ENCODE measurements at regions not wholly inside any gene's neighbourhood (a gene's known extent, or its start where the extent isn't known, plus 50 kb on each side); places are given as distances from the start of the nearest gene placed in this dataset.

DNA sequence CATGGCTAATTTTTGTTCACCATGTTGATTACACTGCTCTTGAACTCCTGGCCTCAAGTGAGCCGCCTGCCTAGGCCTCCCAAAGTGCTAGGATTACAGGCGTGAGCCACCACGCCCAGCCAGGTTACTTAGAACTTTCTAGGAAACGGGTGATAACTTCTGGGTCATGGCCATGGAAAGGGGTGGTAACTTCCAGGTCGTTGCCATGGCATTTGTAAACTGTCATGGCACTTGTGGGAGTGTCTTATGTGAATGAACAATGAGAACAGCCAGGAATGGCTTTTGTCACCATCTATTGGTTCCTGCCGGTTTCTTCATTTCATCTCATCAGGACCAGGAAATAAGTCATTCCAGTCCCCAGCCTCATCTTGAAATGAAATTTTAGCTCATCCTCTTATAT is 120.9 kb downstream of the SLC16A9 start:
- Mint-ChIP-seq H3K4me3 (no peak overlapping the region), H3K9me3 (no peaks in the 10 kb centered on the region), H3K27ac (no peak overlapping the region), H3K27me3 (peaks cover 13% of the 10 kb centered on the region), H3K36me3 (ENCODE audit: low read depth) (no peaks in the 10 kb centered on the region), H3K4me1 (ENCODE audit: low read depth) (no peaks in the 10 kb centered on the region)
- peaks cover 2% of the 10 kb centered on the region in 2 experiments for H3K27me3 ChIP-seq (ENCODE audit: control insufficient read depth in 1 of 2, insufficient read depth in 2 of 2, low read length in 2 of 2)
- H3K36me3 ChIP-seq (ENCODE audit: insufficient read depth, low read length), result no peaks in the 10 kb centered on the region
- ATAC-seq (ENCODE audit: poor library complexity) (no peak), DNase-seq (no peak)
- CTCF ChIA-PET, result no interaction called here
- TF ChIP-seq, protein P1, sequence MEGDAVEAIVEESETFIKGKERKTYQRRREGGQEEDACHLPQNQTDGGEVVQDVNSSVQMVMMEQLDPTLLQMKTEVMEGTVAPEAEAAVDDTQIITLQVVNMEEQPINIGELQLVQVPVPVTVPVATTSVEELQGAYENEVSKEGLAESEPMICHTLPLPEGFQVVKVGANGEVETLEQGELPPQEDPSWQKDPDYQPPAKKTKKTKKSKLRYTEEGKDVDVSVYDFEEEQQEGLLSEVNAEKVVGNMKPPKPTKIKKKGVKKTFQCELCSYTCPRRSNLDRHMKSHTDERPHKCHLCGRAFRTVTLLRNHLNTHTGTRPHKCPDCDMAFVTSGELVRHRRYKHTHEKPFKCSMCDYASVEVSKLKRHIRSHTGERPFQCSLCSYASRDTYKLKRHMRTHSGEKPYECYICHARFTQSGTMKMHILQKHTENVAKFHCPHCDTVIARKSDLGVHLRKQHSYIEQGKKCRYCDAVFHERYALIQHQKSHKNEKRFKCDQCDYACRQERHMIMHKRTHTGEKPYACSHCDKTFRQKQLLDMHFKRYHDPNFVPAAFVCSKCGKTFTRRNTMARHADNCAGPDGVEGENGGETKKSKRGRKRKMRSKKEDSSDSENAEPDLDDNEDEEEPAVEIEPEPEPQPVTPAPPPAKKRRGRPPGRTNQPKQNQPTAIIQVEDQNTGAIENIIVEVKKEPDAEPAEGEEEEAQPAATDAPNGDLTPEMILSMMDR (IDR thresholded peaks at IDR 0.05), result no peak
- no peaks in the 10 kb centered on the region for H3K4me1 ChIP-seq (ENCODE audit: insufficient read depth, low read length)
- intact Hi-C loops (cut with DNase I, micrococcal nuclease), result no loop called here
- H3K4me3 ChIP-seq (ENCODE audit: low read length), result no peak overlapping the region
- H3K9me3 ChIP-seq (ENCODE audit: control insufficient read depth in 1 of 2, insufficient read depth in 1 of 2, low read length in 2 of 2), result no peaks in the 10 kb centered on the region
- H3K27ac ChIP-seq (ENCODE audit: low read depth in 1 of 2, low read length in 2 of 2), result no peak overlapping the region
- POLR2A ChIA-PET, result no interaction called here

DNA sequence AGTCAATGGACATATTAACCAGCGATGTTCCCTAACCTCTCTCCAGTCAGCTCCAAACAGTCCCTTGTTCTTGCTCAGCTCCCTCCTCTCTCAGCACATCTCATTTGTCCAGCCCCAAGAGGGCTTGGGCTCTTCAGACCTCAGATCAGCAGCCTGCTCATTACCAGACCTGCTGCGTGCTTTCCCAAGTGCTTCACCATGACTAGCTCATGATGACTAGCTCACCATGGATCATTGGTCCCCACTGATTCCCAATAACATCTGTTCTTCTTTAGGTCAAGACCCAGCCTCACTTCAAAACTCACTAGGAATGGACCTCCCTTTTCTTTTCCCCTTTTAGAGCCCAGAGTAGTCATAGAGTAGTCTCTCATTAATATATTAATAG is 121.9 kb downstream of the SLC16A9 start:
- Histone ChIP-seq H3K9me3 (ENCODE audit: control insufficient read depth in 1 of 2, insufficient read depth in 1 of 2, low read length in 2 of 2) (no peaks in the 10 kb centered on the region), H3K36me3 (ENCODE audit: insufficient read depth, low read length) (no peaks in the 10 kb centered on the region), H3K4me1 (ENCODE audit: insufficient read depth, low read length) (no peaks in the 10 kb centered on the region), H3K27ac (ENCODE audit: low read depth in 1 of 2, low read length in 2 of 2) (no peak overlapping the region), H3K27me3 (ENCODE audit: control insufficient read depth in 1 of 2, insufficient read depth in 2 of 2, low read length in 2 of 2) (peaks cover 0 to 5% of the 10 kb centered on the region in 2 experiments), H3K4me3 (ENCODE audit: low read length) (no peak overlapping the region)
- Mint-ChIP-seq H3K36me3 (ENCODE audit: low read depth) (no peaks in the 10 kb centered on the region), H3K27ac (no peak overlapping the region), H3K4me3 (no peak overlapping the region), H3K9me3 (no peaks in the 10 kb centered on the region), H3K4me1 (ENCODE audit: low read depth) (no peaks in the 10 kb centered on the region), H3K27me3 (peaks cover 16% of the 10 kb centered on the region)
- DNase-seq (no peak), ATAC-seq (ENCODE audit: poor library complexity) (no peak)
- intact Hi-C loops (cut with DNase I, micrococcal nuclease), result no loop called here
- POLR2A ChIA-PET, result interaction anchor here (0.6 kb wide), 1 partner anchor 1985 kb away, joined by 3 read pairs; no protein-coding TSS in a partner anchor
- CTCF ChIA-PET, result no interaction called here
- TF ChIP-seq, protein P1 (IDR thresholded peaks at IDR 0.05), result no peak

DNA sequence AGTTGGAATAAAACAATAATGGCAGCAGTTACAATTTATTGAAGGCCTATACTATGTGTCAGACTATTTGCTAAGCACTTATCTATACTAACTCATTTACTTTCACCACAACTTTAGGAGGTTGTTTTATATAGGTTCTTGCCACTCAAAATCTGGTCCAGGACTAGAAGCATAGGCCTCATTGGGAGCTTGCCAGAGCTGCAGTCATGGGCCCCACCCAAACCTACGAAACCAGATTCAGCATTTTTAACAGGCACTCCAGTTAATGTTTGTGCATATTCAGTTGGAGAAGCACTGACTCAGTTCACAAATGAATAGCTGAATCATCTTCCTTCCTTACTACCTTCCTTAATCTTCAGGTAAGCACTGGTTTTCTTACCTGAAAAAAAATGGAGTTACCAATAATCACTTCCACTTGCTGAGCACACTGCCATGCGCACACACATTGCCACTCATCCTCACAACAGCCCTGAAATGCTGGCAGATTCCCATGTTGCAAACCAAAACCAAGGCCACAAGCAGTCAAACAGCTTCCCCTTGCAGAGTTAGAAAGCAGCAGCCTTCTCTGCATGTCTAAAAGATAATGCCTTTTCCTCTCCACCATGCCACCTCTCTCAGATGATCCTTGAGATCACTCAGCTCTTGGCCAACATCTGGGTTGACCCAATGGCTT is 122.4 kb downstream of the SLC16A9 start:
- POLR2A ChIA-PET, result interaction anchor here (0.6 kb wide), 1 partner anchor 1985 kb away, joined by 3 read pairs; no protein-coding TSS in a partner anchor

More for the DNA sequence above, 122.4 kb downstream of the SLC16A9 start:
- TF ChIP-seq, protein P1 (IDR thresholded peaks at IDR 0.05), result no peak
- H3K4me3 Mint-ChIP-seq, result no peak overlapping the region
- no peak overlapping the region for H3K27ac Mint-ChIP-seq
- intact Hi-C loops (cut with DNase I, micrococcal nuclease), result no loop called here
- ATAC-seq (ENCODE audit: poor library complexity) (no peak), DNase-seq (no peak)
- H3K27me3 Mint-ChIP-seq, result peaks cover 16% of the 10 kb centered on the region
- CTCF ChIA-PET, result no interaction called here
- H3K4me1 Mint-ChIP-seq (ENCODE audit: low read depth), result no peaks in the 10 kb centered on the region
- no peak overlapping the region for H3K27ac ChIP-seq (ENCODE audit: low read depth in 1 of 2, low read length in 2 of 2)
- H3K27me3 ChIP-seq (ENCODE audit: control insufficient read depth in 1 of 2, insufficient read depth in 2 of 2, low read length in 2 of 2), result peaks cover 0 to 5% of the 10 kb centered on the region in 2 experiments
- H3K36me3 Mint-ChIP-seq (ENCODE audit: low read depth), result no peaks in the 10 kb centered on the region
- no peaks in the 10 kb centered on the region for H3K4me1 ChIP-seq (ENCODE audit: insufficient read depth, low read length)
- no peaks in the 10 kb centered on the region for H3K36me3 ChIP-seq (ENCODE audit: insufficient read depth, low read length)
- H3K9me3 ChIP-seq (ENCODE audit: control insufficient read depth in 1 of 2, insufficient read depth in 1 of 2, low read length in 2 of 2), result no peaks in the 10 kb centered on the region
- H3K4me3 ChIP-seq (ENCODE audit: low read length), result no peak overlapping the region
- no peaks in the 10 kb centered on the region for H3K9me3 Mint-ChIP-seq
